Tibial nerve (tissue), 4 donors: ENCODE measurements at regions not wholly inside any gene's neighbourhood (a gene's known extent, or its start where the extent isn't known, plus 50 kb on each side); places are given as distances from the start of the nearest gene placed in this dataset.

Experiments
- EP300 ChIP-seq, 2 donors: sonication (generic); formaldehyde crosslinking; IDR thresholded peaks; one replicate each; pipeline ENCODE4 v1.6.1; 2017; ENCODE audit warnings: antibody characterized with exemption in 2 of 2, mild to moderate bottlenecking in 1 of 2
- POLR2A ChIP-seq, 2 donors: fragments of 450-650 bp; IDR thresholded peaks; one replicate each; pipeline ENCODE4 v1.6.1; 2017; ENCODE audit warnings: antibody characterized with exemption in 2 of 2, mild to moderate bottlenecking in 2 of 2, moderate library complexity in 2 of 2
- TF ChIP-seq, protein P1 (sequence below), 5 experiments: fragments of 200-600 bp in 3 of 5; fragments of 450-650 bp in 2 of 5; sonication (generic) in 3 of 5; IDR thresholded peaks; one replicate each; pipeline ENCODE4 v1.5.1; 2016 to 2019; ENCODE audit warnings: antibody characterized with exemption in 5 of 5, mild to moderate bottlenecking in 3 of 5, moderate library complexity in 2 of 5

DNA sequence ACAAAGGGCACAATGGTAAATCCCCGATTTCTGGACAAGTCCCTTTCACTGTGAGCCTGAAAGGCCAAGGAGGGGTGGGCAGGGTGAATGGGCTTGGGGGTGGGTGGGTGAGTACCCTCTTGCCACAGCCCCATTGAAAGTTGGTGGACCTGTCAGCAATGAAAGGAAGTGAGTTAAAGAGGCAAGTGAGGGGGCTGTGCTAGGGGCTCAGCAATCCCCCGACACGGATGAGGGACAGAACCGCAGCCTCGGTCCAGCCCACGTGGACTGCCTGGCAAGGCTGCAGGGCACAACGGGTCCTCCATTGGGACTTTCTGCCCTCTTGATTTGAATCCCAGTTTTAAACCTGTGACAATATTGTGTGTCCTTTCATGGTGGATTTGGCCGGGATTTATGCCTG lies 255.3 kb downstream of the FOXD2 start:
- TF ChIP-seq, protein P1, sequence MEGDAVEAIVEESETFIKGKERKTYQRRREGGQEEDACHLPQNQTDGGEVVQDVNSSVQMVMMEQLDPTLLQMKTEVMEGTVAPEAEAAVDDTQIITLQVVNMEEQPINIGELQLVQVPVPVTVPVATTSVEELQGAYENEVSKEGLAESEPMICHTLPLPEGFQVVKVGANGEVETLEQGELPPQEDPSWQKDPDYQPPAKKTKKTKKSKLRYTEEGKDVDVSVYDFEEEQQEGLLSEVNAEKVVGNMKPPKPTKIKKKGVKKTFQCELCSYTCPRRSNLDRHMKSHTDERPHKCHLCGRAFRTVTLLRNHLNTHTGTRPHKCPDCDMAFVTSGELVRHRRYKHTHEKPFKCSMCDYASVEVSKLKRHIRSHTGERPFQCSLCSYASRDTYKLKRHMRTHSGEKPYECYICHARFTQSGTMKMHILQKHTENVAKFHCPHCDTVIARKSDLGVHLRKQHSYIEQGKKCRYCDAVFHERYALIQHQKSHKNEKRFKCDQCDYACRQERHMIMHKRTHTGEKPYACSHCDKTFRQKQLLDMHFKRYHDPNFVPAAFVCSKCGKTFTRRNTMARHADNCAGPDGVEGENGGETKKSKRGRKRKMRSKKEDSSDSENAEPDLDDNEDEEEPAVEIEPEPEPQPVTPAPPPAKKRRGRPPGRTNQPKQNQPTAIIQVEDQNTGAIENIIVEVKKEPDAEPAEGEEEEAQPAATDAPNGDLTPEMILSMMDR (IDR thresholded peaks at IDR 0.05), result no peak
- TF ChIP-seq EP300 (IDR thresholded peaks at IDR 0.05) (no peak), POLR2A (IDR thresholded peaks at IDR 0.05) (no peak)
